ENCODE measurements at regions not wholly inside any gene's neighbourhood (a gene's known extent, or its start where the extent isn't known, plus 50 kb on each side); places are given as distances from the start of the nearest gene placed in this dataset.

GRCh38 chr15:87634361-87634760 is 622.2 kb downstream of the NTRK3 start:
- DNase-seq (ENCODE audit: low read depth in 3 of 3, low spot score in 2 of 3) = no peak

- no peak for DNase-seq (ENCODE audit: low read depth in 3 of 3, low spot score in 2 of 3)
Measured at GRCh38 chr15:87633525-87633924, 623.0 kb downstream of the NTRK3 start.

- no peak for DNase-seq (ENCODE audit: low read depth in 3 of 3, low spot score in 2 of 3)
Measured at GRCh38 chr15:87632364-87632763, 624.2 kb downstream of the NTRK3 start.

- DNase-seq (ENCODE audit: low read depth in 3 of 3, low spot score in 2 of 3) = no peak
Measured at GRCh38 chr15:87631775-87632174, 624.8 kb downstream of the NTRK3 start.

- no peak for DNase-seq (ENCODE audit: low read depth in 3 of 3, low spot score in 2 of 3)
Measured at GRCh38 chr15:87631093-87631492, 625.4 kb downstream of the NTRK3 start.

- no peak for DNase-seq (ENCODE audit: low read depth in 3 of 3, low spot score in 2 of 3)
Measured at GRCh38 chr15:87628311-87628710, 628.2 kb downstream of the NTRK3 start.

GRCh38 chr15:87626860-87627259 is 629.7 kb downstream of the NTRK3 start:
- no peak for DNase-seq (ENCODE audit: low read depth in 3 of 3, low spot score in 2 of 3)

GRCh38 chr15:87623832-87624231 is 632.7 kb downstream of the NTRK3 start:
- DNase-seq (ENCODE audit: low read depth in 3 of 3, low spot score in 2 of 3) = no peak

- DNase-seq (ENCODE audit: low read depth in 3 of 3, low spot score in 2 of 3) = no peak
Measured at GRCh38 chr15:87620393-87620792, 636.1 kb downstream of the NTRK3 start.

- peak; percentile 13 to 27 (median 24) for DNase-seq (ENCODE audit: low read depth in 3 of 3, low spot score in 2 of 3)
Measured at GRCh38 chr15:87619161-87619960, 637.2 kb downstream of the NTRK3 start.

- no peak for DNase-seq (ENCODE audit: low read depth in 3 of 3, low spot score in 2 of 3)
Measured at GRCh38 chr15:87618203-87618725, 638.3 kb downstream of the NTRK3 start.

GRCh38 chr15:87614704-87615103 is 641.8 kb downstream of the NTRK3 start:
- no peak for DNase-seq (ENCODE audit: low read depth in 3 of 3, low spot score in 2 of 3)

GRCh38 chr15:87610366-87610765 is 646.2 kb downstream of the NTRK3 start:
- DNase-seq (ENCODE audit: low read depth in 3 of 3, low spot score in 2 of 3) = no peak

GRCh38 chr15:87609894-87610293 is 646.6 kb downstream of the NTRK3 start:
- no peak for DNase-seq (ENCODE audit: low read depth in 3 of 3, low spot score in 2 of 3)

- peak in 1 of 3 donors; percentile 7 for DNase-seq (ENCODE audit: low read depth in 3 of 3, low spot score in 2 of 3)
Measured at GRCh38 chr15:87609474-87609873, 647.1 kb downstream of the NTRK3 start.

- DNase-seq (ENCODE audit: low read depth in 3 of 3, low spot score in 2 of 3) = no peak
Measured at GRCh38 chr15:87608238-87609028, 648.1 kb downstream of the NTRK3 start.

- no peak for DNase-seq (ENCODE audit: low read depth in 3 of 3, low spot score in 2 of 3)
Measured at GRCh38 chr15:87606971-87607370, 649.6 kb downstream of the NTRK3 start.

GRCh38 chr15:87604857-87605446 is 651.6 kb downstream of the NTRK3 start:
- no peak for DNase-seq (ENCODE audit: low read depth in 3 of 3, low spot score in 2 of 3)

- no peak for DNase-seq (ENCODE audit: low read depth in 3 of 3, low spot score in 2 of 3)
Measured at GRCh38 chr15:87602371-87602770, 654.2 kb downstream of the NTRK3 start.

GRCh38 chr15:87599616-87600015 is 656.9 kb downstream of the NTRK3 start:
- no peak for DNase-seq (ENCODE audit: low read depth in 3 of 3, low spot score in 2 of 3)

- DNase-seq (ENCODE audit: low read depth in 3 of 3, low spot score in 2 of 3) = no peak
Measured at GRCh38 chr15:87597346-87598052, 659.0 kb downstream of the NTRK3 start.

Measured in right renal cortex interstitium (tissue), 3 donors.